HG03159 (cell line): ENCODE measurements at regions not wholly inside any gene's neighbourhood (a gene's known extent, or its start where the extent isn't known, plus 50 kb on each side); places are given as distances from the start of the nearest gene placed in this dataset.
"Not testable (repeated sequence)": the region's sequence is repeated elsewhere in the genome, so short reads cannot be mapped to it uniquely, and the experiment has no call there.

Experiments
- ATAC-seq: cut with Tn5 transposase; IDR thresholded peaks from one replicate; pipeline ENCODE4 v1.9.1; 2021; ENCODE audit warnings: mild to moderate bottlenecking, moderate library complexity; ENCODE audit not compliant: unreplicated experiment

GRCh38 chr1:208344202-208344857 lies 100.1 kb upstream of the PLXNA2 start:
- no peak for ATAC-seq

GRCh38 chr1:208347191-208347590 lies 103.0 kb upstream of the PLXNA2 start:
- ATAC-seq = no peak

GRCh38 chr1:208349694-208350330 lies 105.6 kb upstream of the PLXNA2 start:
- no peak for ATAC-seq

- no peak for ATAC-seq
These were observed 106.6 kb upstream of the PLXNA2 start for GRCh38 chr1:208350815-208351214.

GRCh38 chr1:208351838-208352237 lies 107.7 kb upstream of the PLXNA2 start:
- ATAC-seq = no peak

- not testable (repeated sequence) for ATAC-seq
These were observed 109.6 kb upstream of the PLXNA2 start for GRCh38 chr1:208353797-208354196.

- ATAC-seq = no peak
These were observed 113.7 kb upstream of the PLXNA2 start for GRCh38 chr1:208357644-208358507.

GRCh38 chr1:208358651-208359050 lies 114.5 kb upstream of the PLXNA2 start:
- ATAC-seq = no peak

- no peak for ATAC-seq
These were observed 117.8 kb upstream of the PLXNA2 start for GRCh38 chr1:208362011-208362410.

GRCh38 chr1:208366559-208366958 lies 122.4 kb upstream of the PLXNA2 start:
- no peak for ATAC-seq

GRCh38 chr1:208369045-208369444 lies 124.9 kb upstream of the PLXNA2 start:
- no peak for ATAC-seq

GRCh38 chr1:208369658-208370057 lies 125.5 kb upstream of the PLXNA2 start:
- no peak for ATAC-seq

- ATAC-seq = no peak
These were observed 130.3 kb upstream of the PLXNA2 start for GRCh38 chr1:208374391-208374941.

- ATAC-seq = no peak
These were observed 137.3 kb upstream of the PLXNA2 start for GRCh38 chr1:208381481-208381880.

- no peak for ATAC-seq
These were observed 144.0 kb upstream of the PLXNA2 start for GRCh38 chr1:208387908-208388811.

- ATAC-seq = no peak
These were observed 149.2 kb upstream of the PLXNA2 start for GRCh38 chr1:208393416-208393815.

GRCh38 chr1:208393826-208394225 lies 149.6 kb upstream of the PLXNA2 start:
- no peak for ATAC-seq

- no peak for ATAC-seq
These were observed 153.1 kb upstream of the PLXNA2 start for GRCh38 chr1:208397286-208397685.

- ATAC-seq = no peak
These were observed 160.8 kb upstream of the PLXNA2 start for GRCh38 chr1:208405014-208405413.

- ATAC-seq = no peak
These were observed 165.0 kb upstream of the PLXNA2 start for GRCh38 chr1:208409176-208409575.
